HK-2 (cell line): ENCODE measurements at regions not wholly inside any gene's neighbourhood (a gene's known extent, or its start where the extent isn't known, plus 50 kb on each side); places are given as distances from the start of the nearest gene placed in this dataset.
"Not testable (repeated sequence)": the region's sequence is repeated elsewhere in the genome, so short reads cannot be mapped to it uniquely, and the experiment has no call there.

ENCODE experiments used
- DNase-seq: peaks from one replicate; pipeline ENCODE4 v3.0.0-alpha.2; 2018; ENCODE audit not compliant: unreplicated experiment

DNA sequence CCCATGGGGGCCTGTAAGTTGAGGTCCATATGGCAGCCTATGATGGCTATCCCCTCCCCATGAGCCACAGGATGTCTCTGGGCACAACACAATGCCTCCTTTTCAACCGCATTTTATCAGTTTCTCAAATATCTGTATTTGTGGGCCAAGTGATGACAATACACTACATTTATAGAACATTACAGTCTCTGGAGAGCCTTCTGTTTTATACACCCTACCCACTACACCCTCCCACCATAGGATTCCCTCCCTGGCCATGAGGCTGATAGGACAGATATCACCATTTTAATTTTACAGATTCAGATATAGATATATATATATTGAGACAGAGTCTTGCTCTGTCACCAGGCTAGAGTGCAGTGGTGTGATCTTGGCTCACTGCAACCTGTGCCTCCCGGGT, 236.8 kb downstream of the ENC1 start:
- no peak for DNase-seq

DNA sequence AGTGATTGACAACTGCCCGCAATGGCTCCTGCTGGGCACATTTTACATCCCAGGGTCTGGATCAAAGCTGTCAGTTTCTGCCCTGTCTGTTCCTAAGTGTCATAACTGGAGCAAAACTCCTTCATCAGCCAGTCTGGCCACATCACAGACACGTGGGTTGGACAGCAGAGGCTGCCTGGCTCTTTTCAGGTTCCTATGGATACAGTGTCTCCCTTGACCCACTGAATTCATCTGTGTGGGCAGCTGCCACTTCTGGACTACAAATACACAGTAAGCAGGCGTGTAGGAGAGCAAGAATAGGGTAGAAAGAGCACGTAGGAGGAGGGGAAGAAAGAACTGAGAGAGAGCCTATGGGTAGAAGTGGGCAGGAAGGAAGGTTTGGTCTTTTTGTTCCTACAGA, 238.0 kb downstream of the ENC1 start:
- DNase-seq: no peak

GRCh38 chr5:74401946-74402320, 238.6 kb downstream of the ENC1 start:
- peak; percentile 43 for DNase-seq

GRCh38 chr5:74401281-74401945, 239.1 kb downstream of the ENC1 start:
- no peak for DNase-seq

DNA sequence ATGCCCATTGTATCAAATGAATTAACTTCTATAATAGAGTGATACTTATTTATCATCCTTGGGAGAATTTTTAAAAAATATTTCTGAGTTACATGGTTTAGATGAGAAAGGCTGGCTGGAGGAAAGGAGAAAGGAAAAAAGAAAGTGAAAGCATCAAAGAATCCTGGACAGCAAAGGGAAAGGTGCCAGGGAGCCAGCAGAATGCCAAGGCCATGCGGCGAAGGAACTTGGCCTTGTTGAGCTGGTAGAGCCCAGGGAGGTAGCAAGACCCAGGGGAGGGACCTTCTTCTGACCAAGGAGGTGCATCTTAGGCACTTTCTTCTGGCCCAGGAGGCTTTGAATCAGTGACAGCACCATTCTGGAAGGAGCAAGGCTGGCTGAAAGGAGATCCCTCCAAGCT, 240.5 kb downstream of the ENC1 start:
- DNase-seq: no peak

DNA sequence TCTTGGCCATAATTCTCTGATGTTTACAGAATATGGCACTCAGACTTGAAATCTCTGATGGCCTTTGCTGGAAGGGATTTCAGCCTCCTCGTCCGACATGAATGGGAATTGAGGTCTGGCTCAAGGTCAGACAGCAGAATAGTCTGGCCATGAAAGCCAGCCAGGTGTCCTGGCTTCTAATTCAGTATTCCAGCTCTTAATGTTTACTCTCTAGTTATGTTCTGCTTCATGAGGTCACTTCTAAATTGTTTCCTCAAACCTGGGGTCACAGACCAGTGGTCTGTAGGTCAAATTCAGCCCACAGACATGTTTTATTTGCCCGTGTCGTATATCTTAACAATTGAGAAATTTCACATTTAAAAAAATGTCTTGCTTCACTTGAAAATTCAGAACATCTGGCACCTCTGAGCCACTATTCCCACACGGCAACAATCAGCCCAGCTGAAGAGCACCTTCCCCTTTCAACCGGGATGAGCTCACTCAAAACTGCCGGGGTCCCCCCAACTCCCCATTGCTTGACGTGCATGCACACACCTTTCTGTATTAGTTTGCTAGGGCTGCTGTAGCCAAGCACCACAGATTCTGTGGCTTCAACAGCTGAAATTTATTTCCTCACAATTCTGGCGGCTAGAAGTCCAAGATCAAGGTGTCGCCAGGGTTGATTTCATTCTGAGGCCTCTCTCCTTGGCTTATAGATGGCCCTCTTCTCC, 243.5 kb downstream of the ENC1 start:
- no peak for DNase-seq

DNA sequence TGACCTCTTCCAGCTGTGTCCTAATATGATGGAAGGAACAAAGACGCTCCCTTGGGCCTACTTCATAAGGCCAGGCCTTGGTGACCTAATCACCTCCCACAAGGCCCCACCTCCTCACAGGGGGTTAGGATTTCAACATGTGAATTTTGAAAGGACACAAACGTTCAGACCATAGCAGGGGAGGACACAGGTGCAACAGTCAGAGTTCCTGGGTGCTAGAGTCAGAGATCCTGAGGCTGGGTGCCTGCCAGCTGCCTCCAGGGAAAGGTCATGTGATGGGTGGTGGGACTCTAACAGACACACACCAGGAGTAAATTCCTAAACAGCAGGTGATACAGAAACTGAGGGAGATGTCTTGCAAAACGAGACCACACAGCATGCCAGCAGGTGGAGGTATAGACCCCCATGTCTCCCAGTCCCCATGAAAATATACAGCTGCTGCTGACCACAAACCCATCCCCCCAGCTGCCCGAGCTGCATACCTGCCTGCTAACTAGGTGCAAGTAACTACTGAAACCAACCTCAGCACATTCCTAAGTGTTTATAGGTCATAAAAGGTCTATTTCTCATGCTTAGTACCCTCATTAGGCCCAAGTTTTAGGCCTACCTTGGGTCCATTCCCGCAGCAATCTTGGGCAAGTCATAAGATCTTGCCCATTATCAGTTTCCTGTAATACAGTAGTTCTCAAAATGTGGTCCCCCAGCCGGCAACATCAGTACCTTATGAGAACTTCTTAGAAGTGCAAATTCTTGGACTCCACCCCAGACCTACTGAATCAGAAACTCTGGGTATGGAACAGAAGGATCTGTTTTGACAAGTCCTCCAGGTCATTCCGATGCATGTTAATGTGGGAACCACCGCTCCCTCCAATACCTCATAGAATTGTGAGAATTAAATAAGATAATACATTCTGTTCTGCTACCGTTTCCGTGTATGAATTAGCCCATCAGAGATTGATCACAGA, 245.3 kb downstream of the ENC1 start:
- DNase-seq: peak; percentile 63

DNA sequence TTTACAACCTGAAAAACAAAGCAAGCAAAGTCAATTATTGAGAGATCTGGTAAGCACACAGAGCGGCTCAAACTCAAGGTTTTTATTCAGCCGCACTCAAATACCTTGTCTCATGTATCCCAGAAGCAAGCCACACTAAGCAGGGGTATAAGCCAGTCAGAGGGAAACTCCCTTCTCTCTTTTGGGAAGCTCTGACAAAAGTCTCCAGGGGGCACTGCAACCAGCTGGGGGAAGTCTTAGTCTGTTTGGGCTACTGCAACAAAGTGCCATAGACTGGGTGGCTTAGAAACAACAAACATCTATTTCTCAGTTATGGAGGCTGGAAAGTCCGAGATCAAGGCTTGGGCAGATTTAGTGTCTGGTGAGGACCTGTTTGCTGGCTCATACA, 246.0 kb downstream of the ENC1 start:
- no peak for DNase-seq

- no peak for DNase-seq
Observed at GRCh38 chr5:74393943-74394342, 246.6 kb downstream of the ENC1 start.

DNA sequence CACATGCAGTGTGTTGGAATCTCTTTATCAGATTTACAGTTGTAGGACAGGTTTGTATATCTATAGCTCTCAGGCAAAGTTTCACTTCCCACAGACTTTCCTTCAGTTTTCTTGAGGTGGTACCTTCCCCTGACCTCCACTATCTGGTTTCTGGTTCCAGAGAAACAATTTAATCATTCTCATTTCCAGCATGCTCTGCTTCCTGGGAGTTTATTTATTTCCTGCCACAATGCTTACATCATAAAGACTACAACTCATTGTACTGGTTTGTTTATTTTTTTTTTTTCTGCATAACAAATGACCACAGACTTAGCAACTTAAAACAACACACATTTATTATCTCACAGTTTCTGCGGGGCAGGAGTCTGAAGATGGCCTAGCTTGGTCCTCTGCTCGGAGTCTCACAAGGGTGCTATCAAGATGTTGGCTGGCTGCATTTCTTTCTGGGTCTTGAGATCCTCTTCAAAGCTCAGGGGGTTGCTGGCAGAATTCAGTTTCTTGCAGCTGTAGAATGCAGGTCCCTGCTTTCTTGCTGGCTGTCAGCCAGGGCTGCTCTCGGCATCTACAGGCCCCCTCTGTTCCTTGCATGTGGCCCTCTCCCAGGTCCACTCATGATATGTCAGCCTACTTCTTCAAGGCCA, 247.7 kb downstream of the ENC1 start:
- DNase-seq: no peak

GRCh38 chr5:74391410-74391809, 249.1 kb downstream of the ENC1 start:
- DNase-seq: no peak

- DNase-seq: no peak
Observed at GRCh38 chr5:74390822-74391221, 249.7 kb downstream of the ENC1 start.

- no peak for DNase-seq
Observed at GRCh38 chr5:74390306-74390637, 250.3 kb downstream of the ENC1 start.

- DNase-seq: no peak
Observed at GRCh38 chr5:74389531-74390305, 250.8 kb downstream of the ENC1 start.

- DNase-seq: not testable (repeated sequence)
Observed at GRCh38 chr5:74388411-74388810, 252.1 kb downstream of the ENC1 start.

GRCh38 chr5:74386571-74387334, 253.8 kb downstream of the ENC1 start:
- peak; percentile 18 for DNase-seq

- no peak for DNase-seq
Observed at GRCh38 chr5:74384851-74385250, 255.7 kb downstream of the ENC1 start.

GRCh38 chr5:74382987-74383593, 257.4 kb downstream of the ENC1 start:
- no peak for DNase-seq

- no peak for DNase-seq
Observed at GRCh38 chr5:74382123-74382855, 258.2 kb downstream of the ENC1 start.

GRCh38 chr5:74380193-74380592, 260.3 kb downstream of the ENC1 start:
- DNase-seq: no peak
